ENCODE measurements at regions not wholly inside any gene's neighbourhood (a gene's known extent, or its start where the extent isn't known, plus 50 kb on each side); places are given as distances from the start of the nearest gene placed in this dataset.

GRCh38 chr10:130772056-130772455 is 539.5 kb downstream of the TCERG1L start:
- Histone ChIP-seq H3K4me1 (ENCODE audit: control insufficient read depth, insufficient read depth, low read length) (no peaks in the 10 kb centered on the region), H3K4me3 (ENCODE audit: low read depth, low read length) (no peak overlapping the region), H3K9me3 (ENCODE audit: control insufficient read depth, insufficient read depth, low read length) (peaks cover 11% of the 10 kb centered on the region), H3K36me3 (ENCODE audit: control insufficient read depth, insufficient read depth, low read length) (no peaks in the 10 kb centered on the region), H3K27me3 (ENCODE audit: control insufficient read depth, insufficient read depth, low read length) (no peaks in the 10 kb centered on the region), H3K9ac (ENCODE audit: low read depth, low read length) (no peak overlapping the region)

- Histone ChIP-seq H3K27me3 (ENCODE audit: control insufficient read depth, insufficient read depth, low read length) (no peaks in the 10 kb centered on the region), H3K4me3 (ENCODE audit: low read depth, low read length) (no peak overlapping the region), H3K9me3 (ENCODE audit: control insufficient read depth, insufficient read depth, low read length) (peaks cover 11% of the 10 kb centered on the region), H3K36me3 (ENCODE audit: control insufficient read depth, insufficient read depth, low read length) (no peaks in the 10 kb centered on the region), H3K4me1 (ENCODE audit: control insufficient read depth, insufficient read depth, low read length) (no peaks in the 10 kb centered on the region), H3K9ac (ENCODE audit: low read depth, low read length) (no peak overlapping the region)
Observed at GRCh38 chr10:130772676-130773075, 538.8 kb downstream of the TCERG1L start.

- H3K9ac ChIP-seq (ENCODE audit: low read depth, low read length), result no peak overlapping the region
- no peaks in the 10 kb centered on the region for H3K4me1 ChIP-seq (ENCODE audit: control insufficient read depth, insufficient read depth, low read length)
- peaks cover 6% of the 10 kb centered on the region for H3K9me3 ChIP-seq (ENCODE audit: control insufficient read depth, insufficient read depth, low read length)
- H3K4me3 ChIP-seq (ENCODE audit: low read depth, low read length), result no peak overlapping the region
- no peaks in the 10 kb centered on the region for H3K27me3 ChIP-seq (ENCODE audit: control insufficient read depth, insufficient read depth, low read length)
- no peaks in the 10 kb centered on the region for H3K36me3 ChIP-seq (ENCODE audit: control insufficient read depth, insufficient read depth, low read length)
Observed at GRCh38 chr10:130773941-130774340, 537.6 kb downstream of the TCERG1L start.

GRCh38 chr10:130774871-130775270 is 536.6 kb downstream of the TCERG1L start:
- Histone ChIP-seq H3K9me3 (ENCODE audit: control insufficient read depth, insufficient read depth, low read length) (no peaks in the 10 kb centered on the region), H3K4me3 (ENCODE audit: low read depth, low read length) (no peak overlapping the region), H3K9ac (ENCODE audit: low read depth, low read length) (no peak overlapping the region), H3K27me3 (ENCODE audit: control insufficient read depth, insufficient read depth, low read length) (no peaks in the 10 kb centered on the region), H3K4me1 (ENCODE audit: control insufficient read depth, insufficient read depth, low read length) (no peaks in the 10 kb centered on the region), H3K36me3 (ENCODE audit: control insufficient read depth, insufficient read depth, low read length) (no peaks in the 10 kb centered on the region)

GRCh38 chr10:130775311-130775710 is 536.2 kb downstream of the TCERG1L start:
- H3K27me3 ChIP-seq (ENCODE audit: control insufficient read depth, insufficient read depth, low read length), result no peaks in the 10 kb centered on the region
- no peaks in the 10 kb centered on the region for H3K4me1 ChIP-seq (ENCODE audit: control insufficient read depth, insufficient read depth, low read length)
- no peak overlapping the region for H3K9ac ChIP-seq (ENCODE audit: low read depth, low read length)
- H3K9me3 ChIP-seq (ENCODE audit: control insufficient read depth, insufficient read depth, low read length), result no peaks in the 10 kb centered on the region
- H3K36me3 ChIP-seq (ENCODE audit: control insufficient read depth, insufficient read depth, low read length), result no peaks in the 10 kb centered on the region
- H3K4me3 ChIP-seq (ENCODE audit: low read depth, low read length), result no peak overlapping the region

GRCh38 chr10:130776724-130777123 is 534.8 kb downstream of the TCERG1L start:
- Histone ChIP-seq H3K9ac (ENCODE audit: low read depth, low read length) (no peak overlapping the region), H3K4me3 (ENCODE audit: low read depth, low read length) (no peak overlapping the region), H3K27me3 (ENCODE audit: control insufficient read depth, insufficient read depth, low read length) (no peaks in the 10 kb centered on the region), H3K9me3 (ENCODE audit: control insufficient read depth, insufficient read depth, low read length) (no peaks in the 10 kb centered on the region), H3K4me1 (ENCODE audit: control insufficient read depth, insufficient read depth, low read length) (no peaks in the 10 kb centered on the region), H3K36me3 (ENCODE audit: control insufficient read depth, insufficient read depth, low read length) (no peaks in the 10 kb centered on the region)

GRCh38 chr10:130777507-130778165 is 533.9 kb downstream of the TCERG1L start:
- no peaks in the 10 kb centered on the region for H3K27me3 ChIP-seq (ENCODE audit: control insufficient read depth, insufficient read depth, low read length)
- H3K4me3 ChIP-seq (ENCODE audit: low read depth, low read length), result no peak overlapping the region
- H3K4me1 ChIP-seq (ENCODE audit: control insufficient read depth, insufficient read depth, low read length), result no peaks in the 10 kb centered on the region
- H3K9me3 ChIP-seq (ENCODE audit: control insufficient read depth, insufficient read depth, low read length), result no peaks in the 10 kb centered on the region
- no peak overlapping the region for H3K9ac ChIP-seq (ENCODE audit: low read depth, low read length)
- no peaks in the 10 kb centered on the region for H3K36me3 ChIP-seq (ENCODE audit: control insufficient read depth, insufficient read depth, low read length)

- no peaks in the 10 kb centered on the region for H3K4me1 ChIP-seq (ENCODE audit: control insufficient read depth, insufficient read depth, low read length)
- no peaks in the 10 kb centered on the region for H3K9me3 ChIP-seq (ENCODE audit: control insufficient read depth, insufficient read depth, low read length)
- no peaks in the 10 kb centered on the region for H3K27me3 ChIP-seq (ENCODE audit: control insufficient read depth, insufficient read depth, low read length)
Observed at GRCh38 chr10:130778166-130778545, 533.4 kb downstream of the TCERG1L start.

GRCh38 chr10:130780763-130781162 is 530.8 kb downstream of the TCERG1L start:
- Histone ChIP-seq H3K4me3 (ENCODE audit: low read depth, low read length) (no peak overlapping the region), H3K9ac (ENCODE audit: low read depth, low read length) (no peak overlapping the region), H3K4me1 (ENCODE audit: control insufficient read depth, insufficient read depth, low read length) (no peaks in the 10 kb centered on the region), H3K27me3 (ENCODE audit: control insufficient read depth, insufficient read depth, low read length) (no peaks in the 10 kb centered on the region), H3K36me3 (ENCODE audit: control insufficient read depth, insufficient read depth, low read length) (no peaks in the 10 kb centered on the region), H3K9me3 (ENCODE audit: control insufficient read depth, insufficient read depth, low read length) (no peaks in the 10 kb centered on the region)

More at GRCh38 chr10:130778166-130778545, 533.4 kb downstream of the TCERG1L start:
- Histone ChIP-seq H3K9ac (ENCODE audit: low read depth, low read length) (no peak overlapping the region), H3K4me3 (ENCODE audit: low read depth, low read length) (no peak overlapping the region), H3K36me3 (ENCODE audit: control insufficient read depth, insufficient read depth, low read length) (no peaks in the 10 kb centered on the region)

GRCh38 chr10:130781206-130781605 is 530.3 kb downstream of the TCERG1L start:
- no peaks in the 10 kb centered on the region for H3K4me1 ChIP-seq (ENCODE audit: control insufficient read depth, insufficient read depth, low read length)
- no peak overlapping the region for H3K4me3 ChIP-seq (ENCODE audit: low read depth, low read length)
- H3K9me3 ChIP-seq (ENCODE audit: control insufficient read depth, insufficient read depth, low read length), result no peaks in the 10 kb centered on the region
- no peaks in the 10 kb centered on the region for H3K36me3 ChIP-seq (ENCODE audit: control insufficient read depth, insufficient read depth, low read length)
- H3K9ac ChIP-seq (ENCODE audit: low read depth, low read length), result no peak overlapping the region
- no peaks in the 10 kb centered on the region for H3K27me3 ChIP-seq (ENCODE audit: control insufficient read depth, insufficient read depth, low read length)

- no peaks in the 10 kb centered on the region for H3K4me1 ChIP-seq (ENCODE audit: control insufficient read depth, insufficient read depth, low read length)
- H3K9me3 ChIP-seq (ENCODE audit: control insufficient read depth, insufficient read depth, low read length), result no peaks in the 10 kb centered on the region
- H3K4me3 ChIP-seq (ENCODE audit: low read depth, low read length), result no peak overlapping the region
- no peaks in the 10 kb centered on the region for H3K36me3 ChIP-seq (ENCODE audit: control insufficient read depth, insufficient read depth, low read length)
- no peak overlapping the region for H3K9ac ChIP-seq (ENCODE audit: low read depth, low read length)
- no peaks in the 10 kb centered on the region for H3K27me3 ChIP-seq (ENCODE audit: control insufficient read depth, insufficient read depth, low read length)
Observed at GRCh38 chr10:130781623-130782022, 529.9 kb downstream of the TCERG1L start.

- Histone ChIP-seq H3K36me3 (ENCODE audit: control insufficient read depth, insufficient read depth, low read length) (no peaks in the 10 kb centered on the region), H3K4me1 (ENCODE audit: control insufficient read depth, insufficient read depth, low read length) (no peaks in the 10 kb centered on the region), H3K4me3 (ENCODE audit: low read depth, low read length) (no peak overlapping the region), H3K27me3 (ENCODE audit: control insufficient read depth, insufficient read depth, low read length) (no peaks in the 10 kb centered on the region), H3K9ac (ENCODE audit: low read depth, low read length) (no peak overlapping the region), H3K9me3 (ENCODE audit: control insufficient read depth, insufficient read depth, low read length) (no peaks in the 10 kb centered on the region)
Observed at GRCh38 chr10:130782467-130782866, 529.1 kb downstream of the TCERG1L start.
